Uterus (tissue), 3 donors: ENCODE measurements at regions not wholly inside any gene's neighbourhood (a gene's known extent, or its start where the extent isn't known, plus 50 kb on each side); places are given as distances from the start of the nearest gene placed in this dataset.
A peak's percentile ranks its signal among the peaks of the same experiment; 100 is the strongest.

Source experiments
- DNase-seq, 2 donors: peaks; one replicate each; pipeline ENCODE4 v3.0.0-alpha.2; 2019 to 2020
- H3K27ac ChIP-seq, 2 donors: fragments of 200-600 bp; sonication (generic); 1 replicate in 1 of 2; 2 replicates in 1 of 2; pipeline ENCODE4 v1.5.1; 2016 to 2018
- H3K27me3 ChIP-seq, 2 donors: fragments of 200-600 bp; sonication (generic); one replicate each; pipeline ENCODE4 v1.5.1; 2018 to 2019; ENCODE audit warnings: control low read depth in 1 of 2
- H3K36me3 ChIP-seq, 2 donors: fragments of 200-600 bp; sonication (generic); one replicate each; pipeline ENCODE4 v1.5.1; 2019; ENCODE audit warnings: control low read depth in 1 of 2
- H3K4me1 ChIP-seq, 2 donors: fragments of 200-600 bp; sonication (generic); one replicate each; pipeline ENCODE4 v1.5.1; 2018 to 2019; ENCODE audit warnings: control low read depth in 1 of 2
- H3K4me3 ChIP-seq, 2 donors: fragments of 200-600 bp; sonication (generic); 1 replicate in 1 of 2; 2 replicates in 1 of 2; pipeline ENCODE4 v1.5.1; 2018 to 2019; ENCODE audit warnings: mild to moderate bottlenecking in 1 of 2
- H3K9me3 ChIP-seq, 2 donors: fragments of 200-600 bp; sonication (generic); one replicate each; pipeline ENCODE4 v1.5.1; 2019; ENCODE audit warnings: control low read depth in 1 of 2
- CTCF ChIP-seq, 4 experiments: fragments of 200-600 bp in 2 of 4; fragments of 450-650 bp in 2 of 4; sonication (generic) in 2 of 4; IDR thresholded peaks; one replicate each; pipeline ENCODE4 v1.5.1; 2016 to 2019; ENCODE audit warnings: antibody characterized with exemption in 4 of 4, mild to moderate bottlenecking in 2 of 4, moderate library complexity in 1 of 4
- POLR2A ChIP-seq, 2 donors: fragments of 450-650 bp; IDR thresholded peaks; one replicate each; pipeline ENCODE4 v1.6.1; 2016; ENCODE audit warnings: antibody characterized with exemption in 2 of 2, mild to moderate bottlenecking in 1 of 2, moderate library complexity in 1 of 2
- intact Hi-C: fragments of 100-400 bp; cut with DNase I; formaldehyde crosslinking; loops from one replicate; pipeline ENCODE4 v1.15.1; 2023; ENCODE audit warnings: low total_unique reads
- donor health status: DM: yes; HTN: yes; CAD: no.

- Histone ChIP-seq H3K4me3 (no peak overlapping the region), H3K36me3 (no peaks in the 10 kb centered on the region), H3K27me3 (no peaks in the 10 kb centered on the region), H3K27ac (no peak overlapping the region), H3K4me1 (peaks cover 0 to 7% of the 10 kb centered on the region in 2 donors), H3K9me3 (no peaks in the 10 kb centered on the region)
- DNase-seq = no peak
- intact Hi-C loops = no loop called here
- TF ChIP-seq CTCF (IDR thresholded peaks at IDR 0.05) (no peak), POLR2A (IDR thresholded peaks at IDR 0.05) (no peak)
These were observed 117.6 kb upstream of the CCN2 start for GRCh38 chr6:132068766-132069165.

GRCh38 chr6:132067286-132067685 lies 116.1 kb upstream of the CCN2 start:
- no peaks in the 10 kb centered on the region for H3K9me3 ChIP-seq
- no peaks in the 10 kb centered on the region for H3K27me3 ChIP-seq
- DNase-seq = no peak
- TF ChIP-seq POLR2A (IDR thresholded peaks at IDR 0.05) (no peak), CTCF (IDR thresholded peaks at IDR 0.05) (no peak)
- intact Hi-C loops = no loop called here
- H3K36me3 ChIP-seq = no peaks in the 10 kb centered on the region
- H3K4me1 ChIP-seq = peaks cover 0 to 7% of the 10 kb centered on the region in 2 donors
- no peak overlapping the region for H3K4me3 ChIP-seq
- peak overlapping the region in 1 of 2 donors; percentile 40 for H3K27ac ChIP-seq

- Histone ChIP-seq H3K36me3 (no peaks in the 10 kb centered on the region), H3K4me1 (peaks cover 0 to 7% of the 10 kb centered on the region in 2 donors), H3K27ac (no peak overlapping the region), H3K4me3 (no peak overlapping the region), H3K27me3 (no peaks in the 10 kb centered on the region), H3K9me3 (no peaks in the 10 kb centered on the region)
- TF ChIP-seq POLR2A (IDR thresholded peaks at IDR 0.05) (no peak), CTCF (IDR thresholded peaks at IDR 0.05) (no peak)
- no peak for DNase-seq
- intact Hi-C loops = no loop called here
These were observed 114.4 kb upstream of the CCN2 start for GRCh38 chr6:132065556-132065955.

- intact Hi-C loops = no loop called here
These were observed 112.6 kb upstream of the CCN2 start for GRCh38 chr6:132063738-132064137.

GRCh38 chr6:132063204-132063603 lies 112.0 kb upstream of the CCN2 start:
- no peaks in the 10 kb centered on the region for H3K36me3 ChIP-seq
- H3K27ac ChIP-seq = peak overlapping the region in 1 of 2 donors; percentile 52
- TF ChIP-seq CTCF (IDR thresholded peaks at IDR 0.05) (no peak), POLR2A (IDR thresholded peaks at IDR 0.05) (no peak)
- no peak overlapping the region for H3K4me3 ChIP-seq
- H3K9me3 ChIP-seq = no peaks in the 10 kb centered on the region
- H3K27me3 ChIP-seq = no peaks in the 10 kb centered on the region
- intact Hi-C loops = no loop called here
- no peak for DNase-seq
- H3K4me1 ChIP-seq = peaks cover 0 to 3% of the 10 kb centered on the region in 2 donors

More at GRCh38 chr6:132063738-132064137, 112.6 kb upstream of the CCN2 start:
- Histone ChIP-seq H3K4me3 (no peak overlapping the region), H3K9me3 (no peaks in the 10 kb centered on the region), H3K27me3 (no peaks in the 10 kb centered on the region), H3K27ac (peak overlapping the region in 1 of 2 donors; percentile 52), H3K4me1 (peaks cover 0 to 3% of the 10 kb centered on the region in 2 donors), H3K36me3 (no peaks in the 10 kb centered on the region)
- DNase-seq = peak in 1 of 2 donors; percentile 31
- TF ChIP-seq CTCF (IDR thresholded peaks at IDR 0.05) (no peak), POLR2A (IDR thresholded peaks at IDR 0.05) (no peak)
